ENCODE measurements at regions not wholly inside any gene's neighbourhood (a gene's known extent, or its start where the extent isn't known, plus 50 kb on each side); places are given as distances from the start of the nearest gene placed in this dataset.

DNA sequence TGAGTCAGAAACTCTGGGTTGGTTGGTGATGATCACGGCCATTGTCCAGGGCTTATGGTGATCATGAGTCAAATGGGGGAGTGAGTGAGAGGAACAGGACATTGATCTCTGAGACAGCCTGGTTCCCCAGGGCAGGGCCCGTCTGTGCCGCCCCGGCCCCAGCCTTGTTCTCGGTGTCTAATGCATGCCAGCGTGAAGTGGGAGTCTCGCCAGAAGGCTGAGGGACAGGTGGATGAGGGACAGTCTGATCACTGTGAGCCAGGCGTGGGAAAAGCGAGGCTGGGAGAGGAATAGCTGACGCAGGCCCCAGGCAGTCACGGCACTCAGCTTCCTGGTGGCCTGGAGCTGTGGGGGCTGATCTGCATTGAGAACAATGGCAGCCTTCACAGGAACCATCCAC is 208.3 kb upstream of the HDAC4 start:
- no peak for TF ChIP-seq ZNF8 (CRISPR knock-in tag; IDR thresholded peaks at IDR 0.05)
- TF ChIP-seq, protein P1, sequence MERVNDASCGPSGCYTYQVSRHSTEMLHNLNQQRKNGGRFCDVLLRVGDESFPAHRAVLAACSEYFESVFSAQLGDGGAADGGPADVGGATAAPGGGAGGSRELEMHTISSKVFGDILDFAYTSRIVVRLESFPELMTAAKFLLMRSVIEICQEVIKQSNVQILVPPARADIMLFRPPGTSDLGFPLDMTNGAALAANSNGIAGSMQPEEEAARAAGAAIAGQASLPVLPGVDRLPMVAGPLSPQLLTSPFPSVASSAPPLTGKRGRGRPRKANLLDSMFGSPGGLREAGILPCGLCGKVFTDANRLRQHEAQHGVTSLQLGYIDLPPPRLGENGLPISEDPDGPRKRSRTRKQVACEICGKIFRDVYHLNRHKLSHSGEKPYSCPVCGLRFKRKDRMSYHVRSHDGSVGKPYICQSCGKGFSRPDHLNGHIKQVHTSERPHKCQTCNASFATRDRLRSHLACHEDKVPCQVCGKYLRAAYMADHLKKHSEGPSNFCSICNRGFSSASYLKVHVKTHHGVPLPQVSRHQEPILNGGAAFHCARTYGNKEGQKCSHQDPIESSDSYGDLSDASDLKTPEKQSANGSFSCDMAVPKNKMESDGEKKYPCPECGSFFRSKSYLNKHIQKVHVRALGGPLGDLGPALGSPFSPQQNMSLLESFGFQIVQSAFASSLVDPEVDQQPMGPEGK (CRISPR knock-in tag; IDR thresholded peaks at IDR 0.05; ENCODE audit: borderline replicate concordance): no peak
- TF ChIP-seq ZFP3 (CRISPR knock-in tag; IDR thresholded peaks at IDR 0.05): no peak
- no peak for TF ChIP-seq SNAI2 (CRISPR knock-in tag; IDR thresholded peaks at IDR 0.05)
- TF ChIP-seq TCF4 (CRISPR knock-in tag; IDR thresholded peaks at IDR 0.05; ENCODE audit: borderline replicate concordance): no peak
- TF ChIP-seq RARB (CRISPR knock-in tag; IDR thresholded peaks at IDR 0.05): no peak
- TF ChIP-seq ZNF565 (CRISPR knock-in tag; conservative IDR thresholded peaks at IDR 0.05; ENCODE audit: low read depth): no peak
- TF ChIP-seq, protein P2, sequence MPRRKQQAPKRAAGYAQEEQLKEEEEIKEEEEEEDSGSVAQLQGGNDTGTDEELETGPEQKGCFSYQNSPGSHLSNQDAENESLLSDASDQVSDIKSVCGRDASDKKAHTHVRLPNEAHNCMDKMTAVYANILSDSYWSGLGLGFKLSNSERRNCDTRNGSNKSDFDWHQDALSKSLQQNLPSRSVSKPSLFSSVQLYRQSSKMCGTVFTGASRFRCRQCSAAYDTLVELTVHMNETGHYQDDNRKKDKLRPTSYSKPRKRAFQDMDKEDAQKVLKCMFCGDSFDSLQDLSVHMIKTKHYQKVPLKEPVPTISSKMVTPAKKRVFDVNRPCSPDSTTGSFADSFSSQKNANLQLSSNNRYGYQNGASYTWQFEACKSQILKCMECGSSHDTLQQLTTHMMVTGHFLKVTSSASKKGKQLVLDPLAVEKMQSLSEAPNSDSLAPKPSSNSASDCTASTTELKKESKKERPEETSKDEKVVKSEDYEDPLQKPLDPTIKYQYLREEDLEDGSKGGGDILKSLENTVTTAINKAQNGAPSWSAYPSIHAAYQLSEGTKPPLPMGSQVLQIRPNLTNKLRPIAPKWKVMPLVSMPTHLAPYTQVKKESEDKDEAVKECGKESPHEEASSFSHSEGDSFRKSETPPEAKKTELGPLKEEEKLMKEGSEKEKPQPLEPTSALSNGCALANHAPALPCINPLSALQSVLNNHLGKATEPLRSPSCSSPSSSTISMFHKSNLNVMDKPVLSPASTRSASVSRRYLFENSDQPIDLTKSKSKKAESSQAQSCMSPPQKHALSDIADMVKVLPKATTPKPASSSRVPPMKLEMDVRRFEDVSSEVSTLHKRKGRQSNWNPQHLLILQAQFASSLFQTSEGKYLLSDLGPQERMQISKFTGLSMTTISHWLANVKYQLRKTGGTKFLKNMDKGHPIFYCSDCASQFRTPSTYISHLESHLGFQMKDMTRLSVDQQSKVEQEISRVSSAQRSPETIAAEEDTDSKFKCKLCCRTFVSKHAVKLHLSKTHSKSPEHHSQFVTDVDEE (CRISPR knock-in tag; IDR thresholded peaks at IDR 0.05): no peak
- no peak for TF ChIP-seq TOX (CRISPR knock-in tag; IDR thresholded peaks at IDR 0.05; ENCODE audit: borderline replicate concordance)
- TF ChIP-seq, protein P3, sequence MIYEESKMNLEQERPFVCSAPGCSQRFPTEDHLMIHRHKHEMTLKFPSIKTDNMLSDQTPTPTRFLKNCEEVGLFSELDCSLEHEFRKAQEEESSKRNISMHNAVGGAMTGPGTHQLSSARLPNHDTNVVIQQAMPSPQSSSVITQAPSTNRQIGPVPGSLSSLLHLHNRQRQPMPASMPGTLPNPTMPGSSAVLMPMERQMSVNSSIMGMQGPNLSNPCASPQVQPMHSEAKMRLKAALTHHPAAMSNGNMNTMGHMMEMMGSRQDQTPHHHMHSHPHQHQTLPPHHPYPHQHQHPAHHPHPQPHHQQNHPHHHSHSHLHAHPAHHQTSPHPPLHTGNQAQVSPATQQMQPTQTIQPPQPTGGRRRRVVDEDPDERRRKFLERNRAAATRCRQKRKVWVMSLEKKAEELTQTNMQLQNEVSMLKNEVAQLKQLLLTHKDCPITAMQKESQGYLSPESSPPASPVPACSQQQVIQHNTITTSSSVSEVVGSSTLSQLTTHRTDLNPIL (CRISPR knock-in tag; IDR thresholded peaks at IDR 0.05; ENCODE audit: low read depth): no peak
- TF ChIP-seq ZFP30 (CRISPR knock-in tag; IDR thresholded peaks at IDR 0.05): no peak
- TF ChIP-seq ISL1 (CRISPR knock-in tag; IDR thresholded peaks at IDR 0.05): no peak
